GM12891 (cell line): ENCODE measurements at regions not wholly inside any gene's neighbourhood (a gene's known extent, or its start where the extent isn't known, plus 50 kb on each side); places are given as distances from the start of the nearest gene placed in this dataset.

ENCODE experiments used
- DNase-seq: peaks from one replicate; pipeline ENCODE4 v3.0.0; 2011; ENCODE audit warnings: low spot score; ENCODE audit not compliant: insufficient read length
- FAIRE-seq: peaks from 2 replicates; lab custom pipeline; 2011; peaks lifted over from hg19 to GRCh38; lab: Jason Lieb, UNC
- PAX5 ChIP-seq: IDR thresholded peaks from 2 replicates; pipeline ENCODE4 v1.6.1; 2011; ENCODE audit warnings: low read length, moderate library complexity, mild to moderate bottlenecking; ENCODE audit not compliant: insufficient read depth, severe bottlenecking
- POLR2A ChIP-seq: IDR thresholded peaks from 2 replicates; pipeline ENCODE4 v1.6.1; 2011; ENCODE audit warnings: low read depth, low read length, control low read depth
- POLR2AphosphoS5 ChIP-seq: IDR thresholded peaks from 2 replicates; pipeline ENCODE4 v1.6.1; 2011; ENCODE audit warnings: low read depth, low read length, control low read depth
- POU2F2 ChIP-seq: IDR thresholded peaks from 2 replicates; pipeline ENCODE4 v1.6.1; 2011; ENCODE audit warnings: low read depth, mild to moderate bottlenecking, control low read depth, low read length, moderate library complexity
- SPI1 ChIP-seq: IDR thresholded peaks from 2 replicates; pipeline ENCODE4 v1.6.1; 2011; ENCODE audit warnings: low read depth, low read length, control low read depth
- TAF1 ChIP-seq: IDR thresholded peaks from 2 replicates; pipeline ENCODE4 v1.6.1; 2011; ENCODE audit warnings: low read depth, low read length, control low read depth

- DNase-seq, result no peak
- TF ChIP-seq SPI1, result no peak
- no peak for TF ChIP-seq POU2F2
- TF ChIP-seq POLR2A, result no peak
- no peak for TF ChIP-seq PAX5
- TF ChIP-seq TAF1, result no peak
- TF ChIP-seq POLR2AphosphoS5, result no peak
- FAIRE-seq, result no peak
These were observed 90.3 kb upstream of the DISP3 start for GRCh38 chr1:11388617-11389016.

- FAIRE-seq (peak; percentile 9), DNase-seq (no peak)
- no peak for TF ChIP-seq POU2F2
- TF ChIP-seq POLR2AphosphoS5, result no peak
- TF ChIP-seq POLR2A, result no peak
- TF ChIP-seq SPI1, result no peak
- no peak for TF ChIP-seq TAF1
- no peak for TF ChIP-seq PAX5
These were observed 87.6 kb upstream of the DISP3 start for GRCh38 chr1:11391327-11391726.

DNA sequence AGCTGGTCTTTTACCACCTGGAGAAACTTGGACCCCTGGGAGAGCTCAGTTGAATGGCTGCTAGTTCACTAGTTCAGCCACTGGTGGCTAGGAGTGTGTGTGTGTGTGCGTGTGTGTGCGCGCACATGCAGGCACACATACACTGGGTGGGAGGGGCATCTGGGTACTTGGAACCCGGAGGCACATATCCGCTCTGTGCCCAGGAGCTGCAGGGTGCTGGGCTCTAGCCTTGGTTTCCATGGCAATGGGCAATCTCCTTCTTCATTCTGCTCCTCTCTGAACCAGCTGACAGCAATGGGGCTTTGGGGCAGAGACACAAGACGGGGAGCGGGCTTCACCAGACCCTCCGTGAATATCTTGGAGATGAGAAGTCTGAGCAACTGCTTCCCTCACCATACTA is 87.1 kb upstream of the DISP3 start:
- DNase-seq, result no peak
- FAIRE-seq, result no peak
- TF ChIP-seq POU2F2, result no peak
- no peak for TF ChIP-seq TAF1
- no peak for TF ChIP-seq SPI1

- no peak for FAIRE-seq
- TF ChIP-seq SPI1, result no peak
- no peak for TF ChIP-seq POU2F2
- TF ChIP-seq PAX5, result no peak
- TF ChIP-seq POLR2A, result no peak
- TF ChIP-seq POLR2AphosphoS5, result no peak
- no peak for TF ChIP-seq TAF1
- no peak for DNase-seq
These were observed 84.2 kb upstream of the DISP3 start for GRCh38 chr1:11394592-11395245.

- no peak for TF ChIP-seq PAX5
- TF ChIP-seq POLR2AphosphoS5, result no peak
- TF ChIP-seq POLR2A, result no peak
- no peak for TF ChIP-seq POU2F2
- TF ChIP-seq SPI1, result no peak
- TF ChIP-seq TAF1, result no peak
These were observed 83.3 kb upstream of the DISP3 start for GRCh38 chr1:11395616-11396015.

DNA sequence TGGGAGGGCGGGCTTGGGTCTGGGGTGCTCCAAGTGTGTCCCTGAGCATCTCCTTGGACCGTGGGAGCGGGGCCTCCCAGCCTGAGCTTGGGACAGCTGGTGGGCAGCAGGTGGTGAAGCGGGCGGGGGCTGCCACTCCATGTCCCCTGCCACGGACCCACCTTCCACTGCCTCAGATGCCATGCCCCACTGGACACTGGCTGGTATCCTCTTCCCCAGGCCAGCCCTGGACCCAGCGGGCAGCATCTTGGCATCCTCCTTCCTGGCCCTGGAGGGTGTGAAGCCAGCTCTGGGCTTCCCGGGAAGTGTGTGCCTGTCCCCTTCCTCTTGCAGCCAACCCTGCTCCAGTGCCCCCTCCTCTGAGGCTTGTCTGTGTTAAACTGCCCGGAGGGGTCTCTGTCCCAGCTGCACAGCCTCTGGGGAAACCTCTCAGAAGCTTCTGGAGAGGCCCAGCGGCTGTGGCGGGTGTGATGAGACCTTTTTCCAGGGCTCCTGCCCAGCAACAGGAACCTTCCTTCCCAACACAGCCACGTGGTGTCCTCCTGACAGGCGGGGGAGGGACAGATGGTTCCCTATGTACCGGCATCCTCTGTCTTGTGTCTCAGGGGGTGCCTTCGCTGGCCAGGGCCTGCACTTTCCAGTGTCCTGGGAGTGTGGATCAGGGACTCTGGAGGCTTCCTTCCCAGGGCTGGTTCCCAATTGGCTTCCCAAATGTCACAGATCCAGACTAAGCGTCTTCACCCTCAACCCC is 81.6 kb upstream of the DISP3 start:
- no peak for TF ChIP-seq SPI1
- TF ChIP-seq POU2F2, result no peak
- TF ChIP-seq TAF1, result no peak
- TF ChIP-seq POLR2A, result no peak
- no peak for TF ChIP-seq PAX5
- no peak for TF ChIP-seq POLR2AphosphoS5
- DNase-seq (no peak), FAIRE-seq (no peak)

More at GRCh38 chr1:11395616-11396015, 83.3 kb upstream of the DISP3 start:
- FAIRE-seq (no peak), DNase-seq (no peak)

DNA sequence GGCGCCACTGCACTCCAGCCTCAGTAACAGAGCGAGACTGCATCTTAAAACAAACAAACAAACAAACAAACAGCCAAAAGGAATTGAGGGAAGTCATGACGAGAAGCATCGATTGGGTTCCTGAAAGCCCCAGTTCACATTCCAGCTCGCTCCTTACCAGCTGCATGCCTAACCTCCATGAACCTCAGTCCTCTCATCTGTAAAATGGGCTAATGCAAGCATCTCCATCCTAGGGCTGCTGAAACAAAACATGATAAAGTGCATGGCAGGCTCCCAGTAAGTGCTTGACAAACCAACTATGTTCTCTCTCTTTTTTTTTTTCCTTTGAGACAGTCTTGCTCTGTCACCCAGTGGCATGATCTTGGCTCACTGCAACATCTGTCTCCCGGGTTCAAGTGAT is 79.7 kb upstream of the DISP3 start:
- DNase-seq (no peak), FAIRE-seq (no peak)
- TF ChIP-seq SPI1, result no peak

GRCh38 chr1:11400155-11400554 is 78.8 kb upstream of the DISP3 start:
- FAIRE-seq, result no peak
- no peak for TF ChIP-seq PAX5
- no peak for TF ChIP-seq TAF1
- no peak for TF ChIP-seq POU2F2
- no peak for TF ChIP-seq SPI1
- no peak for TF ChIP-seq POLR2A
- no peak for TF ChIP-seq POLR2AphosphoS5
- DNase-seq, result no peak

DNA sequence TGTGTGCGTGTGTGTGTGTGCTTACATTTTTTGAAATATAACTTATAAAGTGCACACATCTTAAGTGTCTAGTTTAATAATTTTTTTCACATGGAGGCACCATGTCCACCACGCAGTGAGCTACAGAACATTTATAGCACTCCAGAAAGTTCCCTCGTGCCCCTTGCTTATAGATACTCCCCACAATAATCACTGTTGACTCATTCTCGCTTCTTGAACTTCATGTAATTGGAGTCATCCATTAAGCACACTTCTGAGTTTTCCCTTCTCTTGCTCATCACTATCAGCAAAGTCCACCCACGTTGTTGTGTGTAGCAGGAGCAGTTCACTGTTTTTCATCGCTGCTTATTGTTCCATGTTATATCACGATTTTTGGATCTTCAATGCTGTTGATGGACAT is 78.4 kb upstream of the DISP3 start:
- TF ChIP-seq TAF1 (no peak), PAX5 (no peak), SPI1 (no peak), POU2F2 (no peak), POLR2AphosphoS5 (no peak), POLR2A (no peak)
- DNase-seq, result no peak
- no peak for FAIRE-seq

- DNase-seq, result no peak
- TF ChIP-seq POLR2A, result no peak
- no peak for TF ChIP-seq POLR2AphosphoS5
- no peak for TF ChIP-seq SPI1
- TF ChIP-seq PAX5, result no peak
- TF ChIP-seq POU2F2, result no peak
- TF ChIP-seq TAF1, result no peak
- no peak for FAIRE-seq
These were observed 72.1 kb upstream of the DISP3 start for GRCh38 chr1:11406845-11407244.
